GM12878 (cell line): ENCODE measurements at regions not wholly inside any gene's neighbourhood (a gene's known extent, or its start where the extent isn't known, plus 50 kb on each side); places are given as distances from the start of the nearest gene placed in this dataset.

Source experiments
- POLR2A ChIP-seq: IDR thresholded peaks from 2 replicates; pipeline ENCODE4 v1.6.1; 2011; ENCODE audit warnings: low read depth, mild to moderate bottlenecking, low read length
- SIN3A ChIP-seq: IDR thresholded peaks from 2 replicates; pipeline ENCODE4 v1.6.1; 2012; ENCODE audit warnings: low read depth, low read length, improper control_type of control experiment
- TF ChIP-seq, protein P1 (sequence below), 3 experiments: IDR thresholded peaks in 2 of 3; conservative IDR thresholded peaks in 1 of 3; 2 replicates each; pipeline ENCODE4 v1.5.1; 2011; ENCODE audit warnings: low read depth in 3 of 3, low read length in 3 of 3, mild to moderate bottlenecking in 3 of 3, control low read depth in 2 of 3, moderate library complexity in 2 of 3, inconsistent platforms in 1 of 3, mixed read lengths in 1 of 3; ENCODE audit not compliant: control insufficient read depth in 2 of 3, insufficient read depth in 1 of 3; ENCODE audit errors: extremely low read depth in 1 of 3
- TF ChIP-seq, protein P2 (sequence below): IDR thresholded peaks from 2 replicates; pipeline ENCODE4 v1.6.1; 2012; ENCODE audit warnings: low read depth, low read length, improper control_type of control experiment

GRCh38 chr4:66795724-66796123 lies 749.6 kb downstream of the CENPC start:
- TF ChIP-seq, protein P1, sequence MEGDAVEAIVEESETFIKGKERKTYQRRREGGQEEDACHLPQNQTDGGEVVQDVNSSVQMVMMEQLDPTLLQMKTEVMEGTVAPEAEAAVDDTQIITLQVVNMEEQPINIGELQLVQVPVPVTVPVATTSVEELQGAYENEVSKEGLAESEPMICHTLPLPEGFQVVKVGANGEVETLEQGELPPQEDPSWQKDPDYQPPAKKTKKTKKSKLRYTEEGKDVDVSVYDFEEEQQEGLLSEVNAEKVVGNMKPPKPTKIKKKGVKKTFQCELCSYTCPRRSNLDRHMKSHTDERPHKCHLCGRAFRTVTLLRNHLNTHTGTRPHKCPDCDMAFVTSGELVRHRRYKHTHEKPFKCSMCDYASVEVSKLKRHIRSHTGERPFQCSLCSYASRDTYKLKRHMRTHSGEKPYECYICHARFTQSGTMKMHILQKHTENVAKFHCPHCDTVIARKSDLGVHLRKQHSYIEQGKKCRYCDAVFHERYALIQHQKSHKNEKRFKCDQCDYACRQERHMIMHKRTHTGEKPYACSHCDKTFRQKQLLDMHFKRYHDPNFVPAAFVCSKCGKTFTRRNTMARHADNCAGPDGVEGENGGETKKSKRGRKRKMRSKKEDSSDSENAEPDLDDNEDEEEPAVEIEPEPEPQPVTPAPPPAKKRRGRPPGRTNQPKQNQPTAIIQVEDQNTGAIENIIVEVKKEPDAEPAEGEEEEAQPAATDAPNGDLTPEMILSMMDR (IDR thresholded peaks at IDR 0.05 in 2 of 3, conservative IDR thresholded peaks at IDR 0.05 in 1 of 3; ENCODE audit: control insufficient read depth in 2 of 3, extremely low read depth in 1 of 3, insufficient read depth in 1 of 3, low read depth in 3 of 3, low read length in 3 of 3), result no peak
- TF ChIP-seq POLR2A, result no peak
- TF ChIP-seq, protein P2, sequence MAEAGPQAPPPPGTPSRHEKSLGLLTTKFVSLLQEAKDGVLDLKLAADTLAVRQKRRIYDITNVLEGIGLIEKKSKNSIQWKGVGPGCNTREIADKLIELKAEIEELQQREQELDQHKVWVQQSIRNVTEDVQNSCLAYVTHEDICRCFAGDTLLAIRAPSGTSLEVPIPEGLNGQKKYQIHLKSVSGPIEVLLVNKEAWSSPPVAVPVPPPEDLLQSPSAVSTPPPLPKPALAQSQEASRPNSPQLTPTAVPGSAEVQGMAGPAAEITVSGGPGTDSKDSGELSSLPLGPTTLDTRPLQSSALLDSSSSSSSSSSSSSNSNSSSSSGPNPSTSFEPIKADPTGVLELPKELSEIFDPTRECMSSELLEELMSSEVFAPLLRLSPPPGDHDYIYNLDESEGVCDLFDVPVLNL, result no peak
- no peak for TF ChIP-seq SIN3A
